Peyer's patch (tissue), 4 donors: ENCODE measurements at regions not wholly inside any gene's neighbourhood (a gene's known extent, or its start where the extent isn't known, plus 50 kb on each side); places are given as distances from the start of the nearest gene placed in this dataset.

Experiments
- DNase-seq, 3 donors: peaks; one replicate each; pipeline ENCODE4 v3.0.0-alpha.2; 2017 to 2019
- H3K27ac ChIP-seq, 4 donors: fragments of 200-600 bp; sonication (generic); one replicate each; pipeline ENCODE4 v1.5.1; 2016 to 2019
- H3K27me3 ChIP-seq, 2 donors: fragments of 200-600 bp; sonication (generic); one replicate each; pipeline ENCODE4 v1.5.1; 2019
- H3K36me3 ChIP-seq, 3 donors: fragments of 200-600 bp; sonication (generic); one replicate each; pipeline ENCODE4 v1.5.1; 2016 to 2019
- H3K4me1 ChIP-seq, 4 donors: fragments of 200-600 bp; sonication (generic); one replicate each; pipeline ENCODE4 v1.5.1; 2016 to 2019
- H3K4me3 ChIP-seq, 4 donors: fragments of 200-600 bp; sonication (generic); 1 replicate in 3 of 4; 2 replicates in 1 of 4; pipeline ENCODE4 v1.5.1; 2016 to 2019; ENCODE audit warnings: mild to moderate bottlenecking in 1 of 4
- H3K9me3 ChIP-seq, 4 donors: fragments of 200-600 bp; sonication (generic); one replicate each; pipeline ENCODE4 v1.5.1; 2016 to 2019; ENCODE audit warnings: mild to moderate bottlenecking in 1 of 4
- POLR2A ChIP-seq, 2 donors: fragments of 450-650 bp; IDR thresholded peaks; one replicate each; pipeline ENCODE4 v1.5.1; 2017; ENCODE audit warnings: antibody characterized with exemption in 2 of 2, mild to moderate bottlenecking in 2 of 2, moderate library complexity in 2 of 2
- TF ChIP-seq, protein P1 (sequence below), 6 experiments: fragments of 450-650 bp in 4 of 6; fragments of 200-600 bp in 2 of 6; sonication (generic) in 1 of 6; IDR thresholded peaks; one replicate each; pipeline ENCODE4 v1.5.1; 2017 to 2019; ENCODE audit warnings: antibody characterized with exemption in 6 of 6, mild to moderate bottlenecking in 3 of 6, moderate library complexity in 1 of 6

- H3K27me3 ChIP-seq, result no peaks in the 10 kb centered on the region
- no peak overlapping the region for H3K4me3 ChIP-seq
- H3K27ac ChIP-seq, result no peak overlapping the region
- no peak for DNase-seq
- TF ChIP-seq, protein P1, sequence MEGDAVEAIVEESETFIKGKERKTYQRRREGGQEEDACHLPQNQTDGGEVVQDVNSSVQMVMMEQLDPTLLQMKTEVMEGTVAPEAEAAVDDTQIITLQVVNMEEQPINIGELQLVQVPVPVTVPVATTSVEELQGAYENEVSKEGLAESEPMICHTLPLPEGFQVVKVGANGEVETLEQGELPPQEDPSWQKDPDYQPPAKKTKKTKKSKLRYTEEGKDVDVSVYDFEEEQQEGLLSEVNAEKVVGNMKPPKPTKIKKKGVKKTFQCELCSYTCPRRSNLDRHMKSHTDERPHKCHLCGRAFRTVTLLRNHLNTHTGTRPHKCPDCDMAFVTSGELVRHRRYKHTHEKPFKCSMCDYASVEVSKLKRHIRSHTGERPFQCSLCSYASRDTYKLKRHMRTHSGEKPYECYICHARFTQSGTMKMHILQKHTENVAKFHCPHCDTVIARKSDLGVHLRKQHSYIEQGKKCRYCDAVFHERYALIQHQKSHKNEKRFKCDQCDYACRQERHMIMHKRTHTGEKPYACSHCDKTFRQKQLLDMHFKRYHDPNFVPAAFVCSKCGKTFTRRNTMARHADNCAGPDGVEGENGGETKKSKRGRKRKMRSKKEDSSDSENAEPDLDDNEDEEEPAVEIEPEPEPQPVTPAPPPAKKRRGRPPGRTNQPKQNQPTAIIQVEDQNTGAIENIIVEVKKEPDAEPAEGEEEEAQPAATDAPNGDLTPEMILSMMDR (IDR thresholded peaks at IDR 0.05), result no peak
- no peak for TF ChIP-seq POLR2A (IDR thresholded peaks at IDR 0.05)
- no peaks in the 10 kb centered on the region for H3K36me3 ChIP-seq
- H3K9me3 ChIP-seq, result no peaks in the 10 kb centered on the region
- H3K4me1 ChIP-seq, result no peaks in the 10 kb centered on the region
These were observed 195.5 kb upstream of the MBL2 start for GRCh38 chr10:52967806-52968795.

GRCh38 chr10:52966904-52967303 lies 194.3 kb upstream of the MBL2 start:
- H3K27ac ChIP-seq, result no peak overlapping the region
- TF ChIP-seq, protein P1 (IDR thresholded peaks at IDR 0.05), result no peak
- no peak for TF ChIP-seq POLR2A (IDR thresholded peaks at IDR 0.05)
- H3K4me3 ChIP-seq, result no peak overlapping the region

GRCh38 chr10:52965938-52966401 lies 193.4 kb upstream of the MBL2 start:
- TF ChIP-seq POLR2A (IDR thresholded peaks at IDR 0.05), result no peak
- TF ChIP-seq, protein P1 (IDR thresholded peaks at IDR 0.05), result no peak
- no peak for DNase-seq

More at GRCh38 chr10:52966904-52967303, 194.3 kb upstream of the MBL2 start:
- H3K36me3 ChIP-seq, result no peaks in the 10 kb centered on the region
- H3K27me3 ChIP-seq, result no peaks in the 10 kb centered on the region
- DNase-seq, result no peak
- no peaks in the 10 kb centered on the region for H3K4me1 ChIP-seq
- no peaks in the 10 kb centered on the region for H3K9me3 ChIP-seq

GRCh38 chr10:52965509-52965908 lies 192.9 kb upstream of the MBL2 start:
- no peak overlapping the region for H3K27ac ChIP-seq
- no peak overlapping the region for H3K4me3 ChIP-seq
- no peaks in the 10 kb centered on the region for H3K36me3 ChIP-seq
- no peaks in the 10 kb centered on the region for H3K27me3 ChIP-seq
- DNase-seq, result no peak
- TF ChIP-seq, protein P1 (IDR thresholded peaks at IDR 0.05), result no peak
- TF ChIP-seq POLR2A (IDR thresholded peaks at IDR 0.05), result no peak
- H3K9me3 ChIP-seq, result no peaks in the 10 kb centered on the region
- no peaks in the 10 kb centered on the region for H3K4me1 ChIP-seq

More at GRCh38 chr10:52965938-52966401, 193.4 kb upstream of the MBL2 start:
- H3K27me3 ChIP-seq, result no peaks in the 10 kb centered on the region
- no peak overlapping the region for H3K27ac ChIP-seq
- no peaks in the 10 kb centered on the region for H3K9me3 ChIP-seq
- no peaks in the 10 kb centered on the region for H3K4me1 ChIP-seq
- no peaks in the 10 kb centered on the region for H3K36me3 ChIP-seq
- H3K4me3 ChIP-seq, result no peak overlapping the region

- TF ChIP-seq POLR2A (IDR thresholded peaks at IDR 0.05), result no peak
- TF ChIP-seq, protein P1 (IDR thresholded peaks at IDR 0.05), result no peak
These were observed 188.7 kb upstream of the MBL2 start for GRCh38 chr10:52961323-52961722.

More at GRCh38 chr10:52961323-52961722, 188.7 kb upstream of the MBL2 start:
- no peaks in the 10 kb centered on the region for H3K27me3 ChIP-seq
- no peak overlapping the region for H3K27ac ChIP-seq
- no peaks in the 10 kb centered on the region for H3K4me1 ChIP-seq
- H3K36me3 ChIP-seq, result no peaks in the 10 kb centered on the region
- H3K4me3 ChIP-seq, result no peak overlapping the region
- no peak for DNase-seq
- no peaks in the 10 kb centered on the region for H3K9me3 ChIP-seq
